Activated gamma-delta T cell treated with anti-CD3 and anti-CD28 coated beads, Interleukin-2, amount 50 U/mL, for 16 hours (primary cell): ENCODE measurements at regions not wholly inside any gene's neighbourhood (a gene's known extent, or its start where the extent isn't known, plus 50 kb on each side); places are given as distances from the start of the nearest gene placed in this dataset.

Experiments
- DNase-seq: peaks from one replicate; pipeline ENCODE4 v3.0.0-alpha.2; 2020; ENCODE audit warnings: low read depth

DNA sequence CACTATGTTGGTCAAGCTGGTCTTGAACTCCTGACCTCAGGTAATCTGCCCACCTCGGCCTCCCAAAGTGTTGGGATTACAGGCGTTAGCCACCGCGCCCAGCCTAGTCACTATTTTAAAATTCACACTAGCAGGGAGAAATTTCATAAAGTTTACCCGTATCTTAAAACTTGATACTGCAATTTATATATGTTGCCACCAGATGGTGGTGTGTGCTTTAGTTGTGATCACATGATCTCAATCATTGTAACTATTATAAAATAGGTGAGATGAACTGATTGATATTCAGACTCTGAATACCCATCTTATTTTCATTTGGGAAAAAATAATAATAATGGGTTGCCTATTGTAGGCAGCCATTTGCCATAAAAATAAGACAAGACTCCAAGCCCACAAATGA lies 1330.4 kb upstream of the WWC1 start:
- no peak for DNase-seq

DNA sequence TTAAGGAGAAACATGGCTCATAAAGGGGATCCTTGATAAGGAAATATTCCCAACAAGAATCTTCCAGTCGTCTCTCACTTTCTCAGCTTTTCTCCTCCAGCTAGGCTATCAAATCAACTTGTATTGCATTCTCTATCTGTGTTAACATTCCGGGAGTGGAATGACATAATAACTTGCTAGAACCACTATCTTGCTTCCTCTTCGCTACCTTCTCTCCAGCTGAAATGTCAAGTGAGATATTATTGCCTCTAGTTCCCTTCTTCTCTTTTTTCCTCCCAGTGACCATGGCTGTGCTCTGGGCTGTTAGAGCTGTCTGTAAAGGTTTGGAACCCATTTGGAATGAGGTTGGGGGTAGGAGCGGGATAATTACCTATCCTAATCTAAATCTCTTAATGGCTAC lies 1329.5 kb upstream of the WWC1 start:
- DNase-seq = no peak

DNA sequence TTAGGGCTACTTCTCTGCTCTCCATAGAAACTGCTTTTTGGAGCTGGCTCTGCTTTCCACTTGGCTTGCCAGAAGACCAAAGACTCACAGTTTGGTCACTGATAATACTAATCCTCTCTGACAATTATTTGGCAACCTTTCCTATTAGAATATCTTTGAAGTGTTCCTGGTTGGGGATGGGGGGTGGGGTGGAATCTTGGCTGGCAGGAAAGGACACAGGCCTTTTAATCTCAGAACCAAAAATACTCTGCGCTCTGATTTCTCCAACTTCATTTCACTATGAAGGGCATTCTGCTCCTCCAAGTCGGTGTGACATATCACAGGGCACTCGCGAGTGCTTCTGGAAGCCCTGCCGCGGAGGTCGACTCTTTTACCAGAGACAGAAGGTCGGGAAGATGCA lies 1329.0 kb upstream of the WWC1 start:
- DNase-seq = no peak

DNA sequence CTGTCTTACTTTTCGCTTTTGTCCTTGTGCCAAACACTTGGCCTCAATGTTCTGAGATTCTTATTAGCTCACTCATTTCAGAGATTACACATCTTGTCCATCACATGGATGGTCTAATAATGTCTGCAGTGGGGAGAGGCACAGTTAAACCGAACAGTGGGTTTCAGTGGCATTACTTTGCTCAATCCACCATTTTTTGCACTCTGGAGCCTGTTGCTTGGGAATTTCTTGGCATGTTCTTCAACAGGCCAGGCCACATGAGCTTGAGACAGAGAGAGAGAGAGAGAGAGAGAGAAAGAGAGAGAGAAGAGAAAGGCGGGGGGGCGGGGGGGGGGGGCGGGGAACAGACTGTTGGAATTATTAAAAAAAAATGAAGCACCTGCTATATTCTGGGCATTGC lies 1327.8 kb upstream of the WWC1 start:
- no peak for DNase-seq

DNA sequence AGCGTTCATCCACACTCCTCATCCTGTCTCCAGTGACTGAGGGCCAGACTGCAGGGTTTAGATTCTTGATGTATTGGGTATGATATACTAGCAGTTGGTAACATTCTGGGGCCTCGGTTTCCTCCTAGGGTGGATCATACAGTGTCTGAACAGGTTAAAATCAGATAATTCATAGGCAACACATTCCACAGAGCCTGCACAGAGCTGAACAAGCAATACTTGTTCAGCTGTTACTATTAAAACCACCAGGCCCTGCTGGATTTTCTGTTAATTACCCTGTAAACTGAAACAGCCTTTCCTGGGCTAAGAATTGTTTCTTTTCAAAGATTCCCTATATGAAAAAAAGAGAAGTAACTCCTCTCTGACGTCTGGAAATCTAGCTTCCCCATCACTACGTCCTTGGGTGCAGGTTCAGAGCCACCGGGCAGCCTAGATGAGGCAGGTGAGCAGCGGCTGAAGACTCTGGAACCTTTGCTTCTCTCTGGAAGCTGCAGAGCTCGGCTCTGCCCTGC lies 1313.5 kb upstream of the WWC1 start:
- no peak for DNase-seq

DNA sequence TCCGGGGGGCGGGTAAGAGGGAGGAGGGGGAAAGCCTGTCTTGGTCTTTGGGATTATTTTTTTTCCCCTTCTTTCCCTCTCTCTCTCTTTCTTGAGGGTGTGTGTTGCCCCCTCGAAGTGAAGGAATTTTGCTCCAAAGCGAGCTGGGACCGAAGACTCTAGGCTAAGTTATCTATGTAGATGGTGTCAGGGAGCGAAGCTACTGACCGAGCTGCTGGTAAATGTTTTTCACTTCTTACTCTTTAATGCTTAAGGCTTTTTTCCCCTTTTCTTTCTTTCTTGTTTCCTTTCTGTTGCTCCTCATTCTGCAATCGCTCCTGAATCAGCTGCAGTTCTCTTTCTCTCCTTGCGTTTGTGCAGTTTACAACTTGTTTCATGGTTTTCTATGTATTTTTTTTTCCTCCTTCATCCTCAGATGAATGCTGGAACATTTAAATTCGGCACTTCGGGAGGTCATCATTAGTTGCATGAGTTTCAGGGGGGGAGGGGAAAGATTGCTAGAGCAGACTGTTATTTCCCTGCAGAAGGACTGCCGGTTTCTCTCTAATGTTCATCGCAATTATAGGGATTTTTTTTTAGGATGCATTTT lies 1312.0 kb upstream of the WWC1 start:
- DNase-seq = no peak

DNA sequence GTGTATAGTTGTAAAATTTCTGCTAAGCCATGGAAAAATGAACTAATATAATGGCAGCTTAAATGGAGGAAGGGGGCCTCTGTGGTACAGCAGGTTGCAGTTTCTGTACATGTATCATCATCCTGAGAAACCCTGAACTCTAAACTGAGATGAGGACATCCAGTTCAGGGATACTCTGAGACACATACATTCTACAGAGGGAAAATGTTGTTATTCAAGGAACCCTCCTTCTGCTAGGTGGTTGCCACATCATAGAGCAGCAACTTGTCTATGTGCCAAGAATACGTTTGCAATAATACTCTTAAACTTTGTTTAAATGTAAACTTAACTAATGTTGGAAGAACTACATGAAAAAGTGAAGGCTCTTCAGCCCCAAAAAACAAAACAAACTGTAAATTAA lies 1310.8 kb upstream of the WWC1 start:
- no peak for DNase-seq

DNA sequence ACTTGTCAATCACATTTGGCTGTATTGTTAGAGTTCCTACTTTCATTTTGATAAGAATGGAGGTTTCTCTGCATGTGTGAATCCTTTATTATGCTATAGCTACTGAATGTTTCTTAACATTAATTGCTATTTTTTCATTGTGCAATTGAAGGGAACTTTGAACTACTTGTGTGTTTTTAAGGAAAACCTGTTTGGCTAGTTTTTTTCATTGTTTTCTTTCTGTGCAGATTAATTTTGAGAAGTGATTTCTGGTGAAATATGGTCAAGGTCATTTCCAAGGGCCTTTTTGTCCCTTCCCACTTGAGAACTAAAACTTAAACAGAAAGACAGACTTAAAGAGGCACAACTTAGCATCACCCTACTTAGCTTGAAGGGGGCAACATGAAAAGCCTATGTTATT lies 1309.2 kb upstream of the WWC1 start:
- no peak for DNase-seq

DNA sequence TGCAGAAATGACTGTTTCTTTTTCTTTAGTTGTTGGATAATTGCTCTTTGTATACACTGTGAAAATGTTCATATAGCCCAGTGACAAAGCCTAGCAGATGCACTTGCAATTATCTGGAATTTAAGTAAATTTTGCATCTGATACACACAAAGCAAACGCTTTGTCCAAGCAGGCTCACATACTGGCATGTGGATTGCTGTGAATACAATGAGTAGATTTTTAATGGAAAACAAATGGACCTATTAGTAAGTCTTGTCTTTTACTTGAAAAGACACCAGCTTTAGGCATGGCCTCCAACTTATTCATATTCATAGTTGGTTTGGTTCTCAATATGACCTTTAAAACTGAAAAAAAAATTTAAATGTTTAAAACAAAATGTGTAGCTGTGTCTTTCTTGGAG lies 1299.8 kb upstream of the WWC1 start:
- no peak for DNase-seq

DNA sequence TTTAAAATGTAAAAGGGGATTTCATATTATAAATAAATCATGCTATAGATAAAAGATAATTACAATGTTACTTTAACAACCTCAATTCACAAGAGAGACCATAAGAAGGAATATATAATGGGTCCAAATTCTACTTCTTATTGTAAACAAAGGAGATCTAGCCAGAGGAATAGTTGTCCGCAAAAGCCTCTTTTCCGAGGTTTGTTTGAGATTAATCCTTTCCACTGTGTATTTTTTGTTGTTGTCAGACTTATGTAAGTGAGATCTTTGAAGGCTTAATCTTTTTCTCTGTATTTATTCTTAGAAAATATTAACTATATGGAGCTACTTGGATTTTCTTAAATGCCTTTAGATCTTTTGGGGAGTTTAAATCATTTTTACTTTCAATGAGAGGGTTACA lies 1299.3 kb upstream of the WWC1 start:
- DNase-seq = no peak

DNA sequence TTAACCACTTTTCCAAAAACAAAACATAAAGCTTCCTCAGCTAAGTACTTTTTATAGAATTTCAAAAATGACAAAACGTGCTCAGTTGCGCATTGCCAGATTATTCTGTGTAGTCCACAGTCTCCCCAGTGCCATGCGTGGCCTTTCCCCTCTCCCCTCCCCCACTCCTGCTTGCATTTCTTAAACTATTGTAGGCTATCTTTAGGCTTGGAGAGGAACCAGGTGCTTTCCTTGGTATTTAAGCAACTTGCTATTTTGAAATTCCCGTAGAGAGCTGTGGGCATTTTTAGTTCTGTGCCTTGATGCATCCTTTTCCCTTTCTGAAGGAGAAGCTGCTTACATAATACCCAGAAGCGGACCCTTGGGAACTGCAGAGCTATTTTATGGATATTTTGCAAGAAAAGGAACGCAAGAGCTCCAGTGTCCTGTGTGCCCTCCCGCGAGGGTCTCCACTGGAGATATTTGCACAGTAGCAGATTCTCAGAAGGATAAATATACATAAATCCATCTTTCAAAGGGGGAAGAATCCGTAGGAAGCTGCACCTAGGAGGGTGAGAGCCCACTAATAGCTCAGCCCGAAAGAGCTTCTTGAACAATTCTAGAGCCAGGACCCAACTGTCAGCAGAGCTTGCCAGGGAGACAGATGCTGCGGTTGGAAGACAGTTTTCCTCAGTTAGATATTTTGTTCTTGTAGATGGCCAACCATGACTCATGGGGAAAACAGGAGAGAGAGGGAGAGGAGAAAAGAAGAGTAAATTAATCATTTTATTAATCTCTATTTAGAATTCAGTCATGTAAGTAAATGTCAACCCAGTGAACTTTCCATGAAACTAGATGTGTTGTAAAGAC lies 1298.3 kb upstream of the WWC1 start:
- DNase-seq = no peak

DNA sequence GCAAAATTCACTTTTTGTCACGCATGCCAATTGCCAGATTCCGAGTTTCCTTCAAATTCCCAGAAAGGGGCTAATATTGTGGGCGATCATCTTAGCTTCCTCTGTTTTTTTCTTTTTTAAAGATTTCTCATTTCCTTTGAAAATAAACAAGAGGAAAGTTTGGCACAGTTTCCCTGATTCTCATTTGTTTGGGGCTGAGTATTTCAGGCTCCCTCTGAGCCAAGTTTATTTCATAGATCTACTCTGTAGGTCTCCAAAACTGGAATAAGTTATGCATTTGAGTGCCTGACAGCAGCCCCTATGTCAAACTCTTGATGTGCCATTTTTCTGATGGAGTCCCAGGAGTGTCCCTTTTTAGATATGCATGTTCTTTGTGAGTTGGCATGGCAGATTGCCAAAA lies 1297.2 kb upstream of the WWC1 start:
- no peak for DNase-seq

DNA sequence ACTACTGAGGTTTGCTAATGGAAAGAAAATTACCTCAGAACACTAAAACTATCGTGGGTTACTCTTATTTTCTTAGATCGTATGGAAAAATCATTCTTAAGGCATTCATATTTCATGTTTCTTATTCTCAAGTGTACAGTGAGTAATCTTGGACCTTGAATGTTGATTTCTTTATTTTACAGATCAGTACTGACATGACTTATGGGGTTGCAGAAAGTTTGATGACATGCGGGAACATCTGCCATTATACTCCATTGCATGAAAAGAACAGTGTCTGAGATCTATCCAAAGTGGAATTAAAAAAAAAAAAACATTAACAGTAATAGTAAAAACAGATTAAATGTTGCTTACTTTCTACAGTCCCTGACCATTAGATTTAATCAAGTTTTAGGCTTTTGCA lies 1290.2 kb upstream of the WWC1 start:
- no peak for DNase-seq

DNA sequence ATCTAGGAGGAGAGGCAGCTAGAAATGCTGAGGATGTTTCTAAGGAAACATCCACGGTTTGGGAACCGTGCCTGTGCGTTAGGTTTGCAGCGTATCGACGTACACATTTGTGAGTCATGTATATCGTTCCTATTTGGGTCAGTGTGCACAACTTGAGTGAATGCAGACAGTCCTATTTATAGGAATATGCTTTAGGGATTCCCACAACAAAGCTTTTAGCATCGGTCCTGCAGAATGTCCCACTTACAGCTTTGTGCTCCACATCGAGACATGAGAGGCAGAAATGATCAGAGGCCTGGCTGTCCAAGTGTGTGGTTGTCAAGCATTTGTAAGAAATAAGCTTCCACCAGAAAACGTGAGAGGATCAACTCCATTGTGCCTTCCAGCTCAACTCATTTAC lies 1282.7 kb upstream of the WWC1 start:
- DNase-seq = no peak

DNA sequence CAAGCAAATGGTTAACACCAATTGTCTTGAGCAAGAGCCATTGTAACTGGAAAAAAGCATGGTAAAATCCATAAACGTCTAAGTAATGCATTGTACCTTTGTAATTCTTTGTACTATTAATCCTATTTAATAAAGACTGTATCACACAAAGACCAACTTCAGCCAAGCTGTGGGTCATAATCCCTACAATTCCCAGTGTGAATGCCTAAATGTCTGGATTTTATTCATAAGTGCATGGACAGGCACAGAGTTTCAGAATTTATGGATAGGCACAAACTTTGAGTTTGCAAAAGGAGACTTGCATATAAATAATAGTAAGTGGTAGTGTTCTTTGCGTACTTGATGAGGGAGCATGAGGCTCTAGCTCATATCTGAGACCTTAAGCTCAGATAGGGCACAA lies 1280.2 kb upstream of the WWC1 start:
- DNase-seq = no peak

DNA sequence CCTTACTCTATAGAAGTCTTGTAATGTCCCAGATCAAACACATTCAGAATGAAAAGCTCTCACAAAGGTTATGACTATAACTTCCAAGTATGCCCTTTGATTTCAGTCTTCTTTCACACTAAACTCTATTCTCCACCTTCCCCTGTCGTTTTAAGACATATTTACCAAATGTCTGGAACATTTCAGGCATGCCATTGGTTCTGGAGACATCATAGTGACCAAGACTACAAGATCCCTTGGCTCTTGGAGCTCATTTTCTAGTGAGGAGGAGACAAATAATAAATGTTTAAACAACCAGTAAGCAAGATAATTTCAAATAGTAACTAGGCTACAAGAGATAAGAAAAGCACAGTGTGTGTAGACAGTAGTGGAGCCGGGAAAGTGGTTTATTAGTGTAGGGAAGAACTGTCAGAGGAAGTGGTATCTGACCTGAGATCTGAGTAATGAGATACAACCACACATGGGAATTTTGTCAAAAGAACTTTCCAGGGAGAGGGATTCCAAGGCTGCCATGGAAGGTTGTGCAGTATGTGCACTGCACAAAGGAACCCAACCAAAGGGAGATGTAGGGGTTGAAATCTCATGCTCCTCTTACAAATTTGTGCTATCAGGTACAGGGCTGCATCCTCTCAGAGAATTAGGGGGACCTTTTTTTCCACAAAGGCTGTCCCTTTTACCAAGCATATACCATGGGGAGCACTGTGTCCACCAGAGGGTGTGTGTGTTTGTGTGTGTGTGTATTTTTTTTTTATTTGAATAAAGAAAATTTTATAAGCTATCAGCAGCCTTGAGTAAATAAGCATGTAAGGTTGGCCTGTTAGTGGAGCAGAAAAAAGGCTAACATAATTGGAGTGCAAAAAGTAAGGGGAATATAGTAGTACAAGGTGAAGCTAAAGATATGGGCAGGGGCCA lies 1279.1 kb upstream of the WWC1 start:
- no peak for DNase-seq

DNA sequence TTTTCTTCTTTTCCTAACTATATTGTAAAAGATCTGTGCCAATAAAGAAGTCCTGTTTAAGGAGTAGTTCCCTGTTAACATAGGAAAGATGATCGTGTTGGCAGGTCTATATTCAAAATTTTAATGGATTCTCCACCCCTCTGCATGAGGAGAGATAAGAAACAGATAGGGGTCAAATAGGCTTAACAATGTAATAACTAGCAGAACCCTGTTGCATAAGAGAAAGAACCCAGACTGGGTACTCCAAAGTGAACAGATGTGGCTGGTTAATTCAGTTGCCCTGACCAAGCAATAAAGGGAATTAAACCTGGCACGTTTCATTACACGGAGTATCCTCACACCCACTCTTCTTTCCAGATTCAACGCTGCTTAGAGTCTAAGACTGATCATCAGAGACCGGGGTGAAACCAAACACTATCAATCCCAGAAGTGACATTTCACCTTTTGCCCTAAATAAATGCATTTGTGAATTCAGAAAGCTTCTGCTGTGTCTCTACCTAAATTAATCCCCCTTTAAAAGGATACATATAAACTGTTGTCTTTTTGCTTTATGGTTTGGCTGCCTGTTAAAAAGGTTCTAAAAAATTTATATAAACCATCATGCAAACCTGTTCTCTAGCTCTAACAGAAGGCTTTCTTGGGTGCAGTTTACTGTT lies 1276.9 kb upstream of the WWC1 start:
- DNase-seq = no peak

DNA sequence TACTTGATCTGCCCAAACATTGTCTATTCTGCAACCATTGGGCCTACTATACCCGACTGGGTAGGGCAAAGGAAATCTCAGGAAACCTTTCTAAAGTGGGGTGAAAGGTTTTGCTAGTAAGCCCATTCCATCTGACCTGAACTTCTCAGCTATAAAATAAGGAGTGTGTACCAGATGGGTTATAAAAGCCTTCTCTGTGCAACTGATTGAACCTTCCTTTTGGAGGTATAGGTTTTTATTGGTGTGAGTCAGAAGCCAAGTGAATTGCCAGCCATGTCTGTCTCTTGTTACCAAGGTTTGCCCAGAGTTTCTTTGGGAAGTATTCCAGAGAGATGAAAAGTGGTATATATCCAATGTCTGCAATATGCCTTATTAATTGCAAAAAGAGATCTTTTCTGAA lies 1271.0 kb upstream of the WWC1 start:
- no peak for DNase-seq

DNA sequence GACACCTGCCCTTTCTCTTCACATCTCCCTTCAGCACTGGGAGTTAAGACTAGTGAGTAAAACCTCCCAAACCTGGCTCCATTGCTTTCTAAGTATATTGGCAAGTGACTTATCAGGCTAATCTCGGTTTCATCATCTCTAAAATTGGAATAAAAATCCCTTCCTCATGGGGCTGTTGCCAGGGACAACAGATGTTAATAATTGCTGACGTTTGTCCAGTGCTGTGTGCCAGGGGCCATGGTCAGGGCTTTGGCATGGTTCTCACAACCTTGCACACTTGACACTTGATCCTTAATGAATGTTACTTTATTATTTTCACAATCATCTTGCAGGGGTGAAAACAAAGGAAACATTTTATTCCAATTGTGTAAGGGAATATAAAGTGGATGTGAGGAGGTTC lies 1262.0 kb upstream of the WWC1 start:
- DNase-seq = no peak

DNA sequence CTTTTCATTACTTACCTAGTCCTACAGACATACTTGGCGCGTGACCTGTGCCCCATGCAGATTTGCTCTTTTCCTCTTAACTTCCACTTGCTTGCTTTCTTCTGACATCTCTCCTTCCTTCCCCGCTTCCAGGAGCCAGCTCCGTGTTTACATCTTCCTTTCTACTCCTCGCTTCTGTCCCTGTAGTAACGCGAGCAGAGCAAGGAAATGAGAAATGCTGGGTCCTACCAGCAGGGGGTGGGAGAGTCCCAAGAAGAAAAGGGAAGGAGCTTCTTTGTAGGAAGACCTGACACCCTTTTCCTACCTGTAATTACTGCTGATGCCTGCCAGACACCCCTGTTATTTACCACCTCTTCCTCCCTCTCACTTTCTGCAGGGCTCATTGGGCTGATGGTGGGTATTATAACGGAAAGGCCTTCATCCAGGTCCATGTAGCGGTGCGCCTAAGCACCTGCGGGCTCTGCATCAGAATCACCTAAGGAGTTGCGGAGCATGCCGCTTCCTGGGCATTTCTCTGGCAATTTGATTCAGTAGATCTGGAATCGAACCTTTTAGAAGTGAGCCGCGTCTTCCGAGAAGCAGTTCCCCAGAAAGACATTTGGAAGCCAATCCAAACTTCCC lies 1260.8 kb upstream of the WWC1 start:
- DNase-seq = no peak

DNA sequence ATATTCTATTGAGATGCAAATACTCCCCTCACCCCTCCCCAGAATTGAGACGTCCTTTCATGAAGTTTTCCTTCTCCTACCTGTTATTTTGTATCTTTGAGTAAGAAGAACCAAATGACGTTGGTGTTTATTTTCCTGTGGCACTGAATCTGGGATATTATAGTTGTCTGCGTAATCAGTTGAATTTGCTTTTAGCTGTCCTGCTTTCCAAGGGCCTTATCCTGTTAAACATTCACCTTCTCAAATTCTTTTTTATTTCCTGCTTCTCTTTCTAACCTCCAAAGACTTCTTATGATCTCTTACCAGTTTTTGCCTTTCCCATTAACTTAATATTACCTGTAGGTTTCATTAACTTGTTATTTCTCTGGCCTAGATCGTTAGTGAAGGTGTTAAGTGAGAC lies 1254.9 kb upstream of the WWC1 start:
- DNase-seq = no peak
